ENCODE measurements at regions not wholly inside any gene's neighbourhood (a gene's known extent, or its start where the extent isn't known, plus 50 kb on each side); places are given as distances from the start of the nearest gene placed in this dataset.
A peak's percentile ranks its signal among the peaks of the same experiment; 100 is the strongest.

DNA sequence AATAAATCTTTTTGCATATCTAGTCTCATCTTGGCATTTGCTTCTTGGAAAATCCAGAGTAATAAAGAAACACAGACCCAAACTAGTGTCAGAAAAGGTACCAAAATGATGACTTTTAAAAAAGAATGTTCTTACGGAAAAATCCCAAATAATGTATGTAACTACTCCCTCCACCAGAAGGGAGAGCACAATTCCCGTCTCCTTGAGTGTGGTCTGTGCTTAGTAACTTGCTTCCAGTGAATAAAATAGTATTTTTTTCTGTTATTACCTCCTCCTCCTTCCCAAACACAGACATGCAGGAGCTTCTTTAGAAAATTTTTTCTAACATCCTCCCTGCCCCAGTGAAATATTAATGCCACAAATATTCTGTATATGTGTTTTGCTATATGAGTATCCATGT is 358.1 kb downstream of the ZFHX3 start:
- Histone ChIP-seq H3K9me3 (ENCODE audit: control insufficient read depth, low read length) (no peaks in the 10 kb centered on the region), H3K27ac (ENCODE audit: low read depth, low read length, severe bottlenecking) (no peak overlapping the region), H3K4me1 (ENCODE audit: control insufficient read depth, insufficient read depth, low read length, poor library complexity, severe bottlenecking) (no peaks in the 10 kb centered on the region), H3K36me3 (ENCODE audit: control insufficient read depth, insufficient read depth, low read length) (no peaks in the 10 kb centered on the region), H3K4me3 (ENCODE audit: extremely low read depth, insufficient read depth, low read length, poor library complexity, severe bottlenecking) (no peak overlapping the region)
- no CpG with 5 or more reads among the region's 2 CpGs for WGBS, 2 experiments (ENCODE audit: insufficient coverage in 2 of 2)

DNA sequence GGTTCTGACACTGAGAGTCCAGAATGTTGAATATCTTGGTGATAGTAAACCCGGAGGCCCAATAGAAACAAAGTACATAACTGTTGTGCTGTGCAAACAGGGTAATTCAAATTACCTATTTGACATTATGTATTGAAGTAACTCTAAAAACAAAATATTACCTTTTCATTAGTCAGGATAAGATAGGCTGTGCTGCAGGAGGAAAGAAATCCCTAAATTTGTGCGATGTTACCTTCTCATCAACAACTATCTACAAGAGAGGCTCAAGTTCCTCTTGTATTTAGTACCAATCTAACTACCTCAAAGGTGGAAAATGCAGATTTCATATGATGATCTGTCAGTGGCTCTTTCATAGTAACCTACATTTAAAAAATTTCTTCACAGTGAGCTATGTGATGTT is 367.2 kb downstream of the ZFHX3 start:
- Histone ChIP-seq H3K4me1 (ENCODE audit: control insufficient read depth, insufficient read depth, low read length, poor library complexity, severe bottlenecking) (no peaks in the 10 kb centered on the region), H3K27ac (ENCODE audit: low read depth, low read length, severe bottlenecking) (no peak overlapping the region), H3K4me3 (ENCODE audit: extremely low read depth, insufficient read depth, low read length, poor library complexity, severe bottlenecking) (no peak overlapping the region), H3K36me3 (ENCODE audit: control insufficient read depth, insufficient read depth, low read length) (no peaks in the 10 kb centered on the region), H3K9me3 (ENCODE audit: control insufficient read depth, low read length) (no peaks in the 10 kb centered on the region)
- no CpG with 5 or more reads among the region's 2 CpGs for WGBS, 2 experiments (ENCODE audit: insufficient coverage in 2 of 2)

DNA sequence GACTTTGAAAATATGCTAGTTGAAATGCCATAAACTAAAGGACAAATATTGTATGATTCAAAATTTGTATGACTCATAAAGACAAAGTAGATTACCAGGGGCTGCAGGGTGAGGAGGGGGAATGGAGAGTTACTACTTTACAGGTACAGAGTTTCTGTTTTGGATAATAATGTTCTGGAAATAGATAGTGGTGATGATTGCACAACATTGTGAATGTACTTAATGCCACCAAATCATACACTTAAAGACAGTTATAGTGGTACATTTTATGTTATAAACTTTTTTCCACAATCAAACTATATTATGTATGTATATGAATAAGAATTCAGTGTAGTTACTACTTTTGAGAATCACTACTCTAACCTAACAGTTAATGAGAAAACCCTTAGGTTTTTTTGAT is 368.1 kb downstream of the ZFHX3 start:
- H3K4me3 ChIP-seq (ENCODE audit: extremely low read depth, insufficient read depth, low read length, poor library complexity, severe bottlenecking) = no peak overlapping the region

DNA sequence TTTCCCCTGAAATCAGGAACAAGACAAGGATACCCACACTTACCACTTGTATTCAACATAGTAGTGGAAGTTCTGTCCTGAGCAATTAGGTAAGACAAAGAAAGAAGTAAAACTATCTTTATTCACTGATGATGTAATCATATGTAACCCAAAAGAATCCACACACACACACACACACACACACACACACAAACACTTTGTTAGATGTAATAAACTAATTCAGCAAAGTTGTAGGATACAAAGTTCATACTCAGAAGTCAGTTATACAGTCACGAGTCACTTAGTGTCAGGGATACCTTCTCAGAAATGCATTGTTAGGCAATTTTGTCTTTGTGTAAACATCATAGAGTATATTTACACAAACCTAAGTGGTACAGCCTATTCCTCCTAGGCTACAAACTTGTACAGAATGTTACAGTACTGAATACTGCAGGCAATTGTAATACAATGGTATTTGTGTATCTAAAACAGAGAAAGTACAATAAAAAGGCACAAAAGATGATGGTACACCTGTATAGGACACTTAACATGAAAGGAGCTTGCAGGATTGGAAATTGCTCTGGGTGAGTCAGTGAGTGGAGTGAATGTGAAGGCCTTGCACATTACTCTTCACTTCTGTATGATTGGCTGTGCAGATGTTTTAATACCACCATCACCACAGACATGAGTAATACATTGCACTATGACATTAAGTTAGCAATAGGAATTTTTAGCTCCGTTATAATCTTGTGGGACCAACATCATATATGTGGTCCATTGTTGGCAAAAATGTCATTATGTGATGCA is 370.1 kb downstream of the ZFHX3 start:
- no CpG with 5 or more reads among the region's 2 CpGs for WGBS, 2 experiments (ENCODE audit: insufficient coverage in 2 of 2)
- Histone ChIP-seq H3K27ac (ENCODE audit: low read depth, low read length, severe bottlenecking) (no peak overlapping the region), H3K9me3 (ENCODE audit: control insufficient read depth, low read length) (peaks cover 6% of the 10 kb centered on the region), H3K36me3 (ENCODE audit: control insufficient read depth, insufficient read depth, low read length) (no peaks in the 10 kb centered on the region), H3K4me1 (ENCODE audit: control insufficient read depth, insufficient read depth, low read length, poor library complexity, severe bottlenecking) (no peaks in the 10 kb centered on the region), H3K4me3 (ENCODE audit: extremely low read depth, insufficient read depth, low read length, poor library complexity, severe bottlenecking) (no peak overlapping the region)

More for the DNA sequence above, 368.1 kb downstream of the ZFHX3 start:
- H3K4me1 ChIP-seq (ENCODE audit: control insufficient read depth, insufficient read depth, low read length, poor library complexity, severe bottlenecking) = no peaks in the 10 kb centered on the region
- no peak overlapping the region for H3K27ac ChIP-seq (ENCODE audit: low read depth, low read length, severe bottlenecking)
- no peaks in the 10 kb centered on the region for H3K36me3 ChIP-seq (ENCODE audit: control insufficient read depth, insufficient read depth, low read length)
- no peaks in the 10 kb centered on the region for H3K9me3 ChIP-seq (ENCODE audit: control insufficient read depth, low read length)

DNA sequence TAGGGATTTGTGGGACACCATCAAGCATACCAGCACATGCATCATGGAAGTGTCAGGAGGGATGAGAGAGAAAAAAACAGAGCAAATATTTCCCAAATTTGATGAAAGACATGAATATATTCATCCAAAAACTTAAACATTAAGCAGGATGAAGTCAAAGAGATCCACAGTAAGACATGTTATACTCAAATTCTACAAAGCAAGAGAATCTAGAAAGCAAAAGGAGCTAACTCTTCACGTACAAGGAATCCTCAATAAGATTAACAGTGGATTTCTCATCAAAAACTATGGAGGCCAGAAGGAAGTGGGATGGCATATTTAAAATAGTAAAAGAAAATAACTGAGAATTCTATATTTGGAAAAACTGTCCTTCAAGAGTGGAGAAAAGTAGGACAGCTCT is 374.8 kb downstream of the ZFHX3 start:
- Histone ChIP-seq H3K4me3 (ENCODE audit: extremely low read depth, insufficient read depth, low read length, poor library complexity, severe bottlenecking) (no peak overlapping the region), H3K27ac (ENCODE audit: low read depth, low read length, severe bottlenecking) (no peak overlapping the region), H3K9me3 (ENCODE audit: control insufficient read depth, low read length) (peaks cover 16% of the 10 kb centered on the region), H3K4me1 (ENCODE audit: control insufficient read depth, insufficient read depth, low read length, poor library complexity, severe bottlenecking) (no peaks in the 10 kb centered on the region), H3K36me3 (ENCODE audit: control insufficient read depth, insufficient read depth, low read length) (no peaks in the 10 kb centered on the region)
- WGBS, 2 experiments (ENCODE audit: insufficient coverage in 2 of 2) = no CpG with 5 or more reads among the region's 1 CpG

- Histone ChIP-seq H3K4me1 (ENCODE audit: control insufficient read depth, insufficient read depth, low read length, poor library complexity, severe bottlenecking) (no peaks in the 10 kb centered on the region), H3K9me3 (ENCODE audit: control insufficient read depth, low read length) (no peaks in the 10 kb centered on the region), H3K27ac (ENCODE audit: low read depth, low read length, severe bottlenecking) (no peak overlapping the region), H3K4me3 (ENCODE audit: extremely low read depth, insufficient read depth, low read length, poor library complexity, severe bottlenecking) (no peak overlapping the region), H3K36me3 (ENCODE audit: control insufficient read depth, insufficient read depth, low read length) (no peaks in the 10 kb centered on the region)
- WGBS, 2 experiments (ENCODE audit: insufficient coverage in 2 of 2) = 88% methylated on average over 1 of the region's 2 CpGs; no CpG with 5 or more reads in 1 of the 2 experiments
Measured at GRCh38 chr16:72666267-72666666, 381.7 kb downstream of the ZFHX3 start.

GRCh38 chr16:72665701-72666100 is 382.2 kb downstream of the ZFHX3 start:
- Histone ChIP-seq H3K9me3 (ENCODE audit: control insufficient read depth, low read length) (no peaks in the 10 kb centered on the region), H3K4me3 (ENCODE audit: extremely low read depth, insufficient read depth, low read length, poor library complexity, severe bottlenecking) (peak overlapping the region; percentile 75), H3K4me1 (ENCODE audit: control insufficient read depth, insufficient read depth, low read length, poor library complexity, severe bottlenecking) (no peaks in the 10 kb centered on the region), H3K27ac (ENCODE audit: low read depth, low read length, severe bottlenecking) (no peak overlapping the region), H3K36me3 (ENCODE audit: control insufficient read depth, insufficient read depth, low read length) (no peaks in the 10 kb centered on the region)
- WGBS, 2 experiments (ENCODE audit: insufficient coverage in 2 of 2) = 42 to 100% methylated on average over 1 to 2 of the region's 4 CpGs

GRCh38 chr16:72664509-72665408 is 383.2 kb downstream of the ZFHX3 start:
- Histone ChIP-seq H3K4me1 (ENCODE audit: control insufficient read depth, insufficient read depth, low read length, poor library complexity, severe bottlenecking) (no peaks in the 10 kb centered on the region), H3K4me3 (ENCODE audit: extremely low read depth, insufficient read depth, low read length, poor library complexity, severe bottlenecking) (peak overlapping the region; percentile 75), H3K9me3 (ENCODE audit: control insufficient read depth, low read length) (no peaks in the 10 kb centered on the region), H3K36me3 (ENCODE audit: control insufficient read depth, insufficient read depth, low read length) (no peaks in the 10 kb centered on the region), H3K27ac (ENCODE audit: low read depth, low read length, severe bottlenecking) (peak overlapping the region; percentile 93)
- 0 to 1% methylated on average over 47 to 49 of the region's 60 CpGs for WGBS, 2 experiments (ENCODE audit: insufficient coverage in 2 of 2)

- 6 to 14% methylated on average over 10 to 17 of the region's 18 CpGs for WGBS, 2 experiments (ENCODE audit: insufficient coverage in 2 of 2)
- Histone ChIP-seq H3K27ac (ENCODE audit: low read depth, low read length, severe bottlenecking) (peak overlapping the region; percentile 93), H3K9me3 (ENCODE audit: control insufficient read depth, low read length) (no peaks in the 10 kb centered on the region), H3K36me3 (ENCODE audit: control insufficient read depth, insufficient read depth, low read length) (no peaks in the 10 kb centered on the region), H3K4me1 (ENCODE audit: control insufficient read depth, insufficient read depth, low read length, poor library complexity, severe bottlenecking) (no peaks in the 10 kb centered on the region), H3K4me3 (ENCODE audit: extremely low read depth, insufficient read depth, low read length, poor library complexity, severe bottlenecking) (peak overlapping the region; percentile 75)
Measured at GRCh38 chr16:72664056-72664508, 383.8 kb downstream of the ZFHX3 start.

GRCh38 chr16:72658888-72659717 is 388.8 kb downstream of the ZFHX3 start:
- no peaks in the 10 kb centered on the region for H3K4me1 ChIP-seq (ENCODE audit: control insufficient read depth, insufficient read depth, low read length, poor library complexity, severe bottlenecking)
- H3K27ac ChIP-seq (ENCODE audit: low read depth, low read length, severe bottlenecking) = no peak overlapping the region
- H3K4me3 ChIP-seq (ENCODE audit: extremely low read depth, insufficient read depth, low read length, poor library complexity, severe bottlenecking) = no peak overlapping the region
- H3K9me3 ChIP-seq (ENCODE audit: control insufficient read depth, low read length) = no peaks in the 10 kb centered on the region
- no peaks in the 10 kb centered on the region for H3K36me3 ChIP-seq (ENCODE audit: control insufficient read depth, insufficient read depth, low read length)
- WGBS, 2 experiments (ENCODE audit: insufficient coverage in 2 of 2) = 93 to 100% methylated on average over 2 of the region's 5 CpGs
